ENCODE measurements at regions not wholly inside any gene's neighbourhood (a gene's known extent, or its start where the extent isn't known, plus 50 kb on each side); places are given as distances from the start of the nearest gene placed in this dataset.

- Histone ChIP-seq H3K4me3 (no peak overlapping the region), H3K27ac (replicated peaks) (peak overlapping the region; percentile 38), H3K36me3 (no peaks in the 10 kb centered on the region), H3K4me1 (peaks cover 31% of the 10 kb centered on the region), H3K9me3 (replicated peaks) (no peaks in the 10 kb centered on the region), H3K27me3 (ENCODE audit: low read depth) (no peaks in the 10 kb centered on the region)
- intact Hi-C loops (cut with micrococcal nuclease), result no loop called here
- no peak for DNase-seq
- TF ChIP-seq CTCF (IDR thresholded peaks at IDR 0.05; ENCODE audit: borderline replicate concordance), result no peak
Measured at GRCh38 chr3:178059119-178059518, 477.1 kb upstream of the KCNMB2 start.

- Histone ChIP-seq H3K36me3 (no peaks in the 10 kb centered on the region), H3K27me3 (ENCODE audit: low read depth) (no peaks in the 10 kb centered on the region), H3K4me3 (no peak overlapping the region), H3K9me3 (replicated peaks) (no peaks in the 10 kb centered on the region), H3K4me1 (peaks cover 31% of the 10 kb centered on the region), H3K27ac (replicated peaks) (peak overlapping the region; percentile 38)
- no peak for TF ChIP-seq CTCF (IDR thresholded peaks at IDR 0.05; ENCODE audit: borderline replicate concordance)
- intact Hi-C loops (cut with micrococcal nuclease), result no loop called here
- DNase-seq, result no peak
Measured at GRCh38 chr3:178059836-178060235, 476.4 kb upstream of the KCNMB2 start.

- Histone ChIP-seq H3K4me1 (peaks cover 31% of the 10 kb centered on the region), H3K36me3 (no peaks in the 10 kb centered on the region), H3K9me3 (replicated peaks) (no peaks in the 10 kb centered on the region), H3K27me3 (ENCODE audit: low read depth) (no peaks in the 10 kb centered on the region), H3K27ac (replicated peaks) (peak overlapping the region; percentile 38), H3K4me3 (no peak overlapping the region)
- intact Hi-C loops (cut with micrococcal nuclease), result no loop called here
- no peak for TF ChIP-seq CTCF (IDR thresholded peaks at IDR 0.05; ENCODE audit: borderline replicate concordance)
- no peak for DNase-seq
Measured at GRCh38 chr3:178060407-178060806, 475.8 kb upstream of the KCNMB2 start.

- no peak overlapping the region for H3K27ac ChIP-seq (replicated peaks)
- no peaks in the 10 kb centered on the region for H3K9me3 ChIP-seq (replicated peaks)
- peaks cover 31% of the 10 kb centered on the region for H3K4me1 ChIP-seq
- no peak for DNase-seq
- H3K36me3 ChIP-seq, result no peaks in the 10 kb centered on the region
- H3K4me3 ChIP-seq, result no peak overlapping the region
- intact Hi-C loops (cut with micrococcal nuclease), result no loop called here
- no peak for TF ChIP-seq CTCF (IDR thresholded peaks at IDR 0.05; ENCODE audit: borderline replicate concordance)
- no peaks in the 10 kb centered on the region for H3K27me3 ChIP-seq (ENCODE audit: low read depth)
Measured at GRCh38 chr3:178062126-178062525, 474.1 kb upstream of the KCNMB2 start.

GRCh38 chr3:178063461-178063860 lies 472.8 kb upstream of the KCNMB2 start:
- no peak for DNase-seq
- intact Hi-C loops (cut with micrococcal nuclease), result no loop called here
- peaks cover 29% of the 10 kb centered on the region for H3K4me1 ChIP-seq
- H3K27ac ChIP-seq (replicated peaks), result no peak overlapping the region
- no peaks in the 10 kb centered on the region for H3K27me3 ChIP-seq (ENCODE audit: low read depth)
- no peak overlapping the region for H3K4me3 ChIP-seq
- no peaks in the 10 kb centered on the region for H3K36me3 ChIP-seq
- H3K9me3 ChIP-seq (replicated peaks), result no peaks in the 10 kb centered on the region
- no peak for TF ChIP-seq CTCF (IDR thresholded peaks at IDR 0.05; ENCODE audit: borderline replicate concordance)

- Histone ChIP-seq H3K9me3 (replicated peaks) (no peaks in the 10 kb centered on the region), H3K4me3 (no peak overlapping the region), H3K4me1 (peaks cover 3% of the 10 kb centered on the region), H3K27me3 (ENCODE audit: low read depth) (no peaks in the 10 kb centered on the region), H3K36me3 (no peaks in the 10 kb centered on the region), H3K27ac (replicated peaks) (no peak overlapping the region)
- intact Hi-C loops (cut with micrococcal nuclease), result no loop called here
- no peak for DNase-seq
- TF ChIP-seq CTCF (IDR thresholded peaks at IDR 0.05; ENCODE audit: borderline replicate concordance), result no peak
Measured at GRCh38 chr3:178067721-178068120, 468.5 kb upstream of the KCNMB2 start.

Data from left ventricle myocardium inferior (tissue), 1 donor.